GM21529 (cell line): ENCODE measurements at regions not wholly inside any gene's neighbourhood (a gene's known extent, or its start where the extent isn't known, plus 50 kb on each side); places are given as distances from the start of the nearest gene placed in this dataset.

ENCODE experiments used
- ATAC-seq: cut with Tn5 transposase; IDR thresholded peaks from one replicate; pipeline ENCODE4 v1.9.1; 2021; ENCODE audit not compliant: unreplicated experiment

DNA sequence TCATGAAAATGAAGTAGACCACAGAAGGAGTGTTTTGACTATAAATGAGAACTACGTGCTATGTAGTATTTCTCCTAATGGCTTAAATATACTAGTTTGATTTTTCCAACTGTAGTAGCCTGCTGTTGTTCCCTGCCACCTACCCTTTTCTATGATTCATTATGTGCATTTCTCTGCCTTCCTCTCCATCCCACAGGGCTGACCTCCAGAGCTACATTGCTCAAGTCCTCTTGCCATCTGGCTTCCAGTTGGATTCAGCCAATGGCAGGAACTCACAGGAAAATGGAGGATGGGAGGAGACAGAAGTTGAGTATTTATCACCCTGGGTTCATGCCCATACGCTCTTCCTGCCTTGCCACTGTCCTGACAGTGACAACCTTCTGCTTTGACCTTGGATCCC, 515.3 kb downstream of the SOX5 start:
- no peak for ATAC-seq

DNA sequence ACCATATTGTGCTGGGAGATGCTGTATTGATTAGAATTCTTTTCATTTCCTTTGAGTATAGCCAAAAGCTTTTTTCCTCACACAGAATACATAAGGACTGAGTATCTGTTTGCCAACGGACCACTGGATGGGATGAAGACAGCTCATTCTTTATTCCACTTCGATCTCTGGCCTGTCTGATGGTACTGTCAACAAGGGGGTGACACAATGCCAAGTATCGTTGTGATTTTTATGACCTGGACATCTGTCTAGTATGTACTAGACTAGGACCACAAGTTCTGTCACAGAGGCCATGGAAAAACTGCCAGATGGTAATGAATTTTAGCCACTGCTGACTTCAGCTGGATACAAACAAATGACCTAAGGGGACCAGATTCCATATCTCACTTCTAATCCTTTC, 502.7 kb downstream of the SOX5 start:
- no peak for ATAC-seq

- no peak for ATAC-seq
Observed at GRCh38 chr12:23450810-23451209, 498.7 kb downstream of the SOX5 start.

GRCh38 chr12:23455283-23455682, 494.2 kb downstream of the SOX5 start:
- ATAC-seq: no peak

GRCh38 chr12:23458640-23459039, 490.8 kb downstream of the SOX5 start:
- no peak for ATAC-seq

DNA sequence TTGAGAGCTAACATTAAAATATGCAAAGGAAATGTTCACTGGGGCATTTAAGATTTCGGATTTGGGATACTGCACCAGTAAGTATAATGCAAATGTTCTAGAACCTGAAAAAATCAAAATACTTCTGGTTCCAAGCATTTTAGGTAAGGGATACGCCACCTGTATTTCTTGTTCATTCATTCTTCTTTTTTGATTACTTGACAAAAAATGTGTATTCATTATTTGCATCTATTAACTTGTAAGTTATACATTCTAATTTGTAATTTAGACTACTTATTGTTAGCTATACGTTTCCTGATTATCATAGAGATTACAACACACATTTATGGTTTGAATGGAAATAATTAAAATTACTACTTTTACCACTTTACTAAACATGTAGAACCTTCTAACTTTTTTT, 486.9 kb downstream of the SOX5 start:
- ATAC-seq: no peak

GRCh38 chr12:23463172-23463571, 486.3 kb downstream of the SOX5 start:
- ATAC-seq: no peak

GRCh38 chr12:23464241-23464812, 485.1 kb downstream of the SOX5 start:
- no peak for ATAC-seq

DNA sequence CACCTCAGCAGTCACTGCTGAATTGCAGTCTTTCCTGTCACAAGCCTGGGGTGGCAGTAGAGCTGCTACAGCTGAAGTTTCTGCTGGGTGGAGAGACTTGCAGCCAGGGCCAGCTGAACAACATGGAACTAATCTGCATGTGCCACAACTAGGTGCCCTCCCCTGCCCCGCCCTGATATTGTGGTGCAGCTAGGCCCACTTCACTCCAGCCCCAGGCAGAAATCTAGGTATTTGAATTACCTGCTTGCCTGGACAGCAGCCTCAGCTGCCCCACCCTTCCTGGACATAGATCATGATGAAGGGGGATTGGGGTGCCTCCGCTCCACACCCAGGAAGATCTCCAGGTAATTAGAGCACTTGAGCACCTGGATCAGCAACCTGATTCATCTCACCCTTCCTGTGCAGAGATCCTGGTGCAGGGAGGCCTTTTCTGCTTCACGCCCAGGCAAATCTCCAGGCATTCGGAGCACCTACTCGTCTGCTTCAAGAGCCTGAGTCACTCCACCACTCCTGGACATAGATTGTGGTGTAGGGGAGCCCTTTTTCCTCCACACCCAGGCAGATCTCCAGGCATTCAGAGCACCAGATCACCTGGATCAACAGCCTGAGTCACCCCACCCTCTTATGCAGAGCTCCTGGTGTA, 477.0 kb downstream of the SOX5 start:
- no peak for ATAC-seq

- no peak for ATAC-seq
Observed at GRCh38 chr12:23473071-23473470, 476.4 kb downstream of the SOX5 start.

DNA sequence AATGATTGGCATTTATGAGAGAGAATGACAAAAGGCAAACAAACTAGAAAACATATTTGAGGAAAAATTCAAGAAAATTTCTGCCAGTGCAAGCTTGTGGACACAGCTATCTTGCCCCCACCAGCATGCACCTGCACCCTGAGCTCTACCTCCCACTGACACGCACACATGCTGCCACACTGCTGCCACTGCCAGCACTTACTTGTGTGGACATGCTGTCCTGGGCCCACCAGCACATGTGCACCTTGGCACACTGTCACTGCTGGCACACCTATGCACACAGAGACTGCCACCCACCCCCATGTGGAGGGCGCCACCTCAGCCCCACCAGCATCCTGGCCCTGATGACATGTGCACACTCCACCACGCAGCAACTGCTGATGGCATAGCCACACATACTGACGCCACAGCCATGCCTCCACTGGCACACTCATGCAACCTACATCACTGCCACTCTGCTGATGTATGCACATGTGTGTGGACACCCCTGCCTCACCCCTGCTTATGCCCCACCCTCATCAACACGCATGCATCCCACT, 475.0 kb downstream of the SOX5 start:
- no peak for ATAC-seq
